Islet precursor cell (in vitro differentiated cells): ENCODE measurements at regions not wholly inside any gene's neighbourhood (a gene's known extent, or its start where the extent isn't known, plus 50 kb on each side); places are given as distances from the start of the nearest gene placed in this dataset.

Experiments used
- DNase-seq: peaks from one replicate; pipeline ENCODE4 v3.0.0-alpha.2; 2018

DNA sequence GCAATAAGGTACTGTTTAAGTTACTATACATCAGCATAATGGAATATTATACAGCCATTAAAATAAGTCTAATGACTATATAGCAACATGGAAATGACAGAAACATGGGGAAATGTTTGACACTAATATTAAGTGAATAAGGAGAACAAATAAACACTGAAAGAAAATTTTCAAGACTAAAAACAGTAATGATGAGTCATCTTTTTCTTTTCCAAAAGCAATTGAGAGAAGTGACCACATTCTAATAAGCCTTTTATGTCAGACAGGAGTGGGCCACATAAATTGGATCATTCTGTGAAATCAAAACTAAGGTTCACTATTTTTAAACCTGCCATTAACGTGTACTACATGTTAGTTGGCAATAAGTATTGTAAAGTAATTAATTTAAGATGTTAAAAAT, 187.5 kb downstream of the AHR start:
- no peak for DNase-seq

DNA sequence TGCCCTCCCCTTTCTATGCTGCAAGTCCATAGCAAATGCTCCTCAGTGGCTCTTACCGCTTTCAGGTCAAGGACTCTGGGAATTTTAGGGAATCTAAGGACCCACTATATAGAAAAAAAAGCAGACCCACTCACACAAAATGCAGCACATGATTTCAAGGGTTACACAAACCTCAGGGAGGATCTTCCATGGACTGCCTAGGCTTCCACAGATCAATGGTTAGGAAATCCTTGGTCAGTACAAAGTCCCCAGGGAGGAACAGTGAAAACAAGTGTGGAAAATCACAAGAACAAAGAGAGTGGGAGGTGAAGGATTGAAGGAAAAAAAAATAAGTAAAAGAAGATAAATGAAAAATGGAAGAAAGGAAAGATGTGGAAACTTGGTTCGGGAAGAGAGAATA, 188.4 kb downstream of the AHR start:
- DNase-seq: no peak

DNA sequence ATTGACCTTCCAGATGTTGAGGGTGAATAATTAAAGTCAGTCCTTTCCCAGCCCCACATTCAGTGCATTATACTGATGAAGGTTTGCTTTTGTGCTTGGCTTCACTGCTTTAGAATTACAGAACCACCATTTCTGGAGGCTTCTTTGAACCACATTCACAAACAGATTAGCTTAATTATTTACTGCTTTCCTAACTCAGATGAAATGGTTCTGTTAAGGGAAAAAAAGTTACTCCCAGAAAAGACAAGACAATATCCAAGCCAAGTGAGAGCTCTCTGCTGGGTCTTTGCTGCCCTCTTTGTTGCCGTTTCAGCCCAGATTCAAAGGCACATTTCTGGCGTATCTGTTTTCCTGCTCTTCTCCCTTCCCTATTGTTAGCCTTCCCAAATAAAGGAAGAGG, 188.9 kb downstream of the AHR start:
- no peak for DNase-seq

DNA sequence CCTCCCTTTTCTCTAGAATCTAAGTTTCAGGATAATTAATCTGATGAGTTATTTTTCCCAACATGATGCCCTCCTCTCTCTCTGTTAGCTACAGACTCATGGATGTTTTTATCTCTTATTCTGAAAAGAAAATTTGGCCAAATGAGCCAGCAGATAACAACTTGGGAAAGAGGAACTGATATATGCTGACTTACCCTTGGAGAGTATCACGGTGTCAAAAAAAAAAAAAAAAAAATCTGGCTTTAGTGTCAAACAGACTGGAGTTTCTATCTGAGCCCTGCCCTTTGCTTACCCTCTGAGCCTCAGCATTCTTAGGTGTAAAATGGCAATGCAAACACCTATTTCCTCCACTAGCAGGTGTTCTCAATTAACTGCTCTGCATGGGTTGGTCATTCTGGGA, 190.4 kb downstream of the AHR start:
- DNase-seq: no peak

DNA sequence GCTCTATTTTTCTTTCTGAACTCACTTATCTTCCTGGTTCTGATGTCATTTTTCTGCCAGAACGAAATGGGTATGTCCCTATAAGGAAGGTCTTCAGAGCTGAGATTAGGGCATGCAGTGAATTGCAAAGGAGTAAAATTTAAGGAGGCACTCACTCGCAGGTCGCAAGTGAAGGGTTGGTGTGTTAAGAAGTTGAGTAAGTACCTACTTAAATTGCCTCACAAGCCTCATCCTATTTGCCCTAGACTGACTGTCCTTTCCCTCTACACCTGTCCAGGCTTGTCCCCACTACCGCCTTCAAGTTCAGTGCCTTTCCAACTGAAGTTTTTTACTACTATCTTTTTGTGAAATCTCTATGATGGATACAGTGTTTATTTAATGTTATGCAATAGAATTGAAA, 191.5 kb downstream of the AHR start:
- DNase-seq: no peak

DNA sequence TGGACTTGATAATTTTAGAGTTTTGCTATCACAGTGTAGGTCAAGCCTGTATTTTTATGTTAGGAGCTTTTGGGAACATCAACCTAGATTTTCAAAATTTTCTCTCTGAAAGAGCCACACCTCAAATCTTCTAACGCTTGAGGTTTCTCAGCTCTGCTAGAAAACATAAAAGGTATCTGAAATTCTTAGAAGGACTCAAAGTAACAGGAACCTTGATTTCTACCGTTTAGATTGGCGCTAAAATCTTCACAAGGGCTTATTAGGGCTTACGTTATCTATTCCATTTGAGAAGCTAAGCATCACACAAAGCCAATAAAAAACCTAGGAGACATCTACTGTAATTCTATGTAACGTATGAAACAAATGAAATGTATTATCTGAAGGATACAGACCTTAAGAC, 192.4 kb downstream of the AHR start:
- no peak for DNase-seq

DNA sequence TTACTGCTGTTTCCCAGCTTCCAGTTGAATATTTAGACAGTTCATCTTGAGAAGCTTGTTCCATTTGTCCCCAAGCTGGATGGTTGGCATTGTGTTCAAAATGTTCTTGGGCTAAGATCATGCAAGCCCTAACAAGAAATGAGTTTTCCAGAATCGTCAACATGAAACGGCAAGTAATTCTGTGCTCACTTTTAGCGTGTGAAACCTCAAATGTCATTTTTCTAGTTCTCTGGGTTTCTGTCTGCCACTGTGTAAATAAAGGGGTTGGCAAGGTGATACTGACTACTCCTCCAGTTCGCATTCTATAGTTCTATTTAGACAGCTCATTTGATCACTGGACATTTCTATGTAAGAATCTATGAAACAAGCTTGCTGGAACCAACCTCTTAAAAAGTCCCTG, 194.0 kb downstream of the AHR start:
- DNase-seq: no peak

DNA sequence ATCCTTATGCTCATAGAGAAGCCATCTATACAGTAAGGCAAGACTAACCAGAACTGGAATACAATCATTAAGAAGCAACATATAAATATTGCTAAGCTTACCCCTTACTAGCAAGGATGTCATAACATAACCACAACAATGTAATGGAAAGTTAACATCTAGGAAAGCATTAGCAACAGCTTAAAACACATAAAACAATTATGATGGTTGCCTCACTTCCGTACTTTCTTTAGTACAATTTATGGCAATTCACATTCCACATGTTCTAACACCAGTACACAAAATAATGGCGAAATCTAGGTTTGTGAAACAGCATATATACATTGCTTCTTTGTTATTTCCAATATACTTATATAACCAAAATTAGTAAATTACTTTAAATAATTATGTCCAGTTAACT, 195.0 kb downstream of the AHR start:
- no peak for DNase-seq

DNA sequence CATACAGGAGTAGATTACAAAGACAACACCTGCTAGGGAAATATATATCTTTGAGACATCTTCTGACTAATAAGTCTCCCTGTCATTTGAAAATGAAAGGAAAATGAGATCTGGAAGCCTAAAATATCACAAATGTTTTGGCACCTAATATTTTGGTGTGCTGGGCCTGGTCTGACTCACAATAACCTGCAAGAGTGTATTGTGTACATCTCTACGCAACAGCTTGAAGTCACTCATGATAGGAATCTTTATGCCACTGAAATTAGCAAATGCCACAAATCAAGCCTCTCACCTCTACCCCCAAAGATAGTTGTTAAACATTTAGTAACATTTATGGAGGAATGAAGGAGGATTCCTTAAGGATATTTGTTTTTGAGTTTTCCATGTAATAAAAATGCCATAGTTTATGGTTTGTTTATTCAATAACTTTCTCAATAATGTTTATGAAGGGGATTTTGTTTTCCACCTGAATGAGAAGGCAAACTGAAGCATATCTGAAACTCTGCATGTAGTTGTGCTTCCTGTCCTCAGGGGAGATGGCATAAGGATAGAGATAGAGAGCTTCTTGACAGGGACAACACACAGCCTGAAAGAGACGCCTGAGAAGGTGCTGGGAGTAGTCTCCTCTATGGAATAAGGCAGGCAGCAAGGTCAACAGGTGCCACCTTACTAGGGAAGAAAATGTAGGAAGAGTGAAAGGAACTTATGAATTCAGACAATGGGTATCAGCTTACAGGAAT, 197.4 kb downstream of the AHR start:
- no peak for DNase-seq

DNA sequence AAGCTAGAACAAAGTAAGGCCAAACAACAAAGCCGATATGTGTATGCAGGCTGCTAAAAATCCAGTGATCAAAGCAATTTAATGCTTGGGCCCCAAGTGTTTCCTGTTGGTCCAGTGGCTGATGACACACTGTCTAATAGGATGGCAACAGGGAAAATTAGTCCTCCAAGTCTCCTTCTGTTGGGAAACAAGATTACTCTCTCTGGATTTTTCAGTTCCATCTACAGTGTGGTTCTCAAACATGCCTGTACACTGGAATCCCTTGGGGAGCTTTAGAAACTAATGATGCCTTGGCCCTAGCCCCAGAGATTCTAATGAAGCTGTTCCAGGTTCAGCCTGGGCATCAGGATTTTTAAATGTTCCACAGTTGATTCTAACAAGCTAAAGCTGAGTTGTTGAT, 198.7 kb downstream of the AHR start:
- DNase-seq: no peak

DNA sequence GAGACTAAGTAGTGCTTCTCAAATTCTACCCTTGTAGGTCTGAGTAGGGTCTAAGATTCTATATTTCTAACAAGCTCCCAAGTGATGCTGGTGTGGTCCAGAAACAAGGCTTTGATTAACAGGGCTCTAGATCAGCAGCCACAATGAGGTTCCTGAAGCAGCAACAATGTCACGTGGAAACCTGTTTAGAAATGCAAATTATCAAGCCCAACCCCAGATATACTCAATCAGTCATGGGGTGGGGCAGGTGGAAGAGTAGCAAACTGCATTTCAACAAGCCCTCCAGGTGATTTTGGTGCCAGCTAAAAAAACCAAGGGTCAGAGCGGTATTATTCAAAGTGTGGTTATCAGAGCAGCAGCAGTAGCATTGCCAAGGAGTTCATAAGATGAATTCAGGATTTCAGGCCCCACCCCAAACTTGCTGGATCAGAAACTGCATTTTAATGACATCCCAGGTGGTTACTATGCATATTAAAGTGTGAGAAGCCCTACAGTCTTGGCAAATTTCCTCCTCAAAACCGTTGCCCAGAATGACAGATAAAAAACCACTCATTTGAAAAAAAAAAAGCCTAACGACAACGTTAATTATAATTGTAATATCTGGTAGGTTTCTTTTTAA, 199.2 kb downstream of the AHR start:
- no peak for DNase-seq

DNA sequence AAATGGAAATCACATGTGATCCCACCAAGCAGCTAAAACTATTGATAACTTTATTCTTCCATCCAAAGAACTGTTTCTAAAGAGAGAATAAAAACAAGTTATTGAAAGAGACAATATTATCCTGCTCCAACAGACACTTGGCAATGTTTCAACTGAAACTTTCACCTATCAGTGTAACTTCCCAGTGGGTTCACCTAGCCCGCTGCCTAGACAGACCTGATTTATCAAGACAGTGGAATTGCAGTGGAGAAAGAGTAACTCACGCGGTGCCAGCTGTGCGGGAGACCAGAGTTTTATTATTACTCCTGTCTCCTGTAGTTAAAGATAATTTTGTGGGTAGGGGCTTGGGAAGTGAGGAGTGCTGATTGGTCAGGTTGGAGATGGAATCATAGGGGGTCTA, 199.8 kb downstream of the AHR start:
- DNase-seq: no peak

DNA sequence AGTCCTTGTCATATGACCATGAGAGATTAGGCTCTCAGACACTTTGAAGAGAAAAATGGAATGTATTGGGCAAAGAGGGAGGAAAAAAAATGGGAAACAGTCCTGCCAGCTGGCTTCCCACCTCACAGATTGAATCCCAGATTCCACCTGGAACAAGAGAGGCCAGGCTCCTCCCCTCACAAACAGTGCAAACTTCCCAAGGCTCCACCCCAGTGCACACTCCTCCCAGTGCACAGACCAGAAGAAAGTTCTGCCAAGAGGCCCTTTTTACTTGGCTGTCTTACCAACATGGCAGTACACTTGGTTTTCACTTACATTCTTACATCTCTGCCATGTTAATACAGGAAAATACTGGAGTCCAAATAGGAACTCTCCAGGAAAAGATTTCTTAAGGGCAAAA, 202.3 kb downstream of the AHR start:
- DNase-seq: no peak

DNA sequence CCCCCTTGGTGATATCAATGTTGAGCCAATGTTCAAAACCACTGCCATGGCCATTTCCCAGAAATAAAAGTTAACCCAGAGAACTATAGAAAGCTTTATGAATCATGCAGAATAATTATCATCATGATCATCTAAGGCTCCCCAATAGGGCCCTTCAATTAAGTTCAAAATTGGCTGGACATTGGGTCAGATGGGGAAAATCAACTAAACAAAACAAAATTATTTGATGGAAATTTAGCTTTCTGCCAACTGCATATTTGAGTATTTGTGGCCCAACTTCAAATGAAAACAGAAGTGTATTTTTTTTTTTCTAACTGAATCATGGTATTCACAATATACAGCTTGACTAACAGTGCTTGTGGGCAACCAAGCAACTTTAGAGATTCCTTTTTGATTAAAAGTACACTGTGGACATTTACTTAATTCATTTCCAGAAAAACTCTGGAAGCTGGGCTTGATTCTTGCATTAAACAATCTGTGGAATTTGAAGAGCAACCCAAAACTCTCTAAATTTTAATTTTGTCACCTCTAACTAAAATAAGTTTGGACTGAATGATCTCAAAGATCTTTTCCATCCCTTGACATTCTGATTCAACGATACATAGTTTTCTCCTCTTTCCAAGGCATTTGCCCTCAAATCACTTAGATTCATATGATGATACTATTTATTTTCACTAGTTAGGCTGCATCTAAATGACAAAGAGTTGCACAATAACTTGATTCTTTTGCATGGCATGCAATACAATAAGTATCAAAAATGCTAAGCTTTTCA, 203.2 kb downstream of the AHR start:
- DNase-seq: no peak

DNA sequence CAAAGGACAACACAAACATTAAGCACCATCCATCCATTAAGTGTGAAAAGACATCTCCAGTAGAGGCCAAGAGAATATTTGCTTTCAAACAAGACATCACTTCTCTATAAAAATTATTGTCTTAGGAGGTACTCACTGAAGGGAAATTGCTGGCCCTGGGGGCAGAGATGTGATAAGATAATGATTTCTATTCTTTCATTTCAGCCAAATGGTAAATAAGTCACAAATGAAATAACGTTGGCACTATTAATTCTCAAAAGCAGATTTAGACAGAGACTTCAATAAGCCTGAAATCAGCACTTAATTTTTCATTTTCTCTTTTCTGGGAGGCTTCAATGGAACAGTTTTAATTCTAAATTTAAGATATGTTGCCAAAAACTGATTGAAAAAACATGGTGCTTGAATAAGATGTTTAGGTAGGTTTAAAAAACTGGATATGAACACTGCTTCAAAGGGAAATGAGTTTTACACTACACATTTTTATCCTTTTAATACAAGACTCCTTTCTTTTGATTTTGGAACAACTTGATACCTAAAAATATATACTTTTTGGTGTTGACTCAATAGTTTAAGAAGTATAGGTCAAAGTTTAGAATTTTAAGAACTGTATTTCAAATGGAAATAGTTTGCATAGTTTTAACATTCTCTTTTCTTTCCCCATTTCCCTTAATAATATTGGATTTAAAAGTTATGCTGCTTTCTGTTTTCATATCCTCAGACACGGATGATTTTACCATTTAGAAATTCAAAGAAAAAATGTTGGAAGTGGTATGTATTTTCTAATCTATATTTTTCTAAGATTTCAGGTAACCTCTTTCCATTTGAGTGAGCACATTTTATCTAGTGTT, 204.0 kb downstream of the AHR start:
- DNase-seq: no peak

DNA sequence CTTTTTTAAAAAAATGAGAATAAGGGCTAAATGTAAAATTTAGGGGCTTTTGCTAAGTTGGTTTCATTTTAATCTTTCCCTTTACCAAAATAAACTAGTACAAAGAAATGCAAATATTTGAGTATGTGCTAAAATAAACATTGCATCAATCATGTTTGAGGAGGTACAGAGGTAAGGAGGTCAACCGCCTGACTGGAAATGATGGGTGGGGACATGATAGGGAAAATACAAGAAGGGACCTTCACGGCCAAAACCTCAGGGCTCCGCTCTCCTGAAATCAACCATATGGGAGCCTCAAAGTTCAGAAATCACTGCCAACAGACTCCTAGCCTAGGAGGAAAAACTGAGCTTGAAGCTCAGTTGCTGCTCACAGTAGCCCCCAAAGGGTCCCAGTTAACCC, 207.6 kb downstream of the AHR start:
- no peak for DNase-seq

DNA sequence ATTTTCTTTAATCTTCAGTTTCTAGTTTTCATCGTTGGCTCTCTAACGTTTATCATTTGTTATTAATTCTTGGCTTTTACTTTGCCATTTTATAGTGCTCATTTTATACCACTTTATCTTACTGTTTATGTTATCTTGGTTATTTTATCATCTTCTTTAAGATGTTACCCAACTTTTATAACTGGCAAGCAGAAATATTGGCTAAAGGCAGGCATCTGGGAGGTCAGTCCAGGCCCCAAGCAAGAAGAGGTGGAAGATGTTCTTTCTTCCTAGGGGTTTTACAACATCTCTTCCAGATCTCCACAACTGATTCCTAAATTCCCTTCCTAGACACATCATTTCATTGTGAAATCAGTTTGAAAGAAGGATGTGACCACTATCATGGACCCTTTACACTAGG, 208.1 kb downstream of the AHR start:
- no peak for DNase-seq

DNA sequence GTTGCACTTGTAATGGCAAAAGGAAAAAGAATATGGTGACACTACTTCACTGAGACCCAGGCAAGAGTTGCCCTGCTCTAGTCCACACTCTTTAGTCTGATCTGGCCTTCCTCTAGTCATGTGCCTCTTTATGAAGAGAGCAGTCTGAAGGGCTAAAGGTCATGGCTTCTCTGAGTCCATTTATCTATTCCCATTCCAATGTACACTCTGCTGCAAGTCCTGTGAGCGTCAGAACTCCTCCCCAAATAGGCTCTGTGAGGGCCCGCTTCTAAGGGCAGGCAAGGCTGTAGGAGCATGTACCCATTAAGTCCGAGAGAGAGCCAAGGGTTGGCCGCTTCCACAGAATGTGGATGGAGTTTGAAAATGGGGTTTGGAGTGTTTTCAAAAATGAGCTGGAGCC, 209.3 kb downstream of the AHR start:
- DNase-seq: no peak

DNA sequence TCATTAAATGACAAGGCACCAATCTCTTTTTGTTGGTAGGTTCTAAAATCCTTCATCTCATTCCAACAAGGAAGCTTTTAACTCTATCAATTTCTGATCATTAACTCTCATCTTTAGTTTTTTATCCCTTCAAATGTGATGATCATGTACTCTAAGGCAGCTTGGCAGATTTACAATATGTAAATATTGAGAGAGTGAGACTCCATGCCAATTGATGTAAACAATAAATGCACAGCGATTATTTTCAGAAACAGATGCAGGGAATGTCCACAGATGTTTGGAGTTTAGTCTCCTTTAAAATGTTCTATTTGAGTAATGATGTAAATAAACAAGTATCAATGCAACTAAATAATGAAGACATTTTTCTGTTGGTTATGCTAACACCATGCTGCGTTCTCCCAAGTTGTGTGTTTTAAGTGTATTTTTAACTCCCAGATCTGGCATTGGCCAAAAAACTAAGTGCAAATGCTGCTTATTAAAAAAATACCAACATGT, 213.8 kb downstream of the AHR start:
- no peak for DNase-seq

DNA sequence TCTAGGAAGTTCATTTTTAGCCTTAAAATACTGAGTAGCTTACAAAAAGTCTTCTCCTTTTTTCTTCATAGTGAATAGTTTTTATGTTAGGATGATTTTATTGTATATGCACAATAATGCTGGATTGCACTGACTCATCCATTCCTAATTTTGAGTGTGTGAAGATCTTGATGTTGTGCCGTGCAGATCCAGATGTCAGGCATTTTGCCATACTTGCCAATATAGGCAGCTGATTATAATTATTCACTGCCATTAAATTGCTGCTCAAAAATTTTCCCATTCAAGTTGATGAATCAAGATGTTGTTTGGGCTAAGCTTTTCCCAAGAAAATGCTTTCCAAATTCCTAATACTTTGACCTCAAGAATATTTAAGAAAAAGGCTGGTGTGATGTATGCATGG, 218.3 kb downstream of the AHR start:
- DNase-seq: no peak

DNA sequence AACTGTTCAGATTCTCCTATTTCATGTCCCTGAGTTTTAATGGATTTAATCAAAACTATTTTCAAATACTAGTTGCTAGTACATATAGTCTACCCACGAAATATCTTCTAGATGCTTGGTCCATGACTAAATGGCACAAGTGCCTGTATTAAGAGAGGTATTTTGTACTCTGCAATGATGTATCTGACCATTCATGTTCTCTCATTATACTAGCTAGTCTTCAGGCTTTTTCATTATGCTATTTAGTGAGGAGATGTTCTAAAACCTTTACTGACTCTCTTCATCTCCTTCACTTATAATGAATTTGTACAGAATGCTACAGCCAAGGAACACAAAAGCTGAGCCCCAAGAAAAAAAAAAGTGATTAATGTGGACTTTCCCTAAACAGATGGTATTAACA, 222.5 kb downstream of the AHR start:
- DNase-seq: no peak

DNA sequence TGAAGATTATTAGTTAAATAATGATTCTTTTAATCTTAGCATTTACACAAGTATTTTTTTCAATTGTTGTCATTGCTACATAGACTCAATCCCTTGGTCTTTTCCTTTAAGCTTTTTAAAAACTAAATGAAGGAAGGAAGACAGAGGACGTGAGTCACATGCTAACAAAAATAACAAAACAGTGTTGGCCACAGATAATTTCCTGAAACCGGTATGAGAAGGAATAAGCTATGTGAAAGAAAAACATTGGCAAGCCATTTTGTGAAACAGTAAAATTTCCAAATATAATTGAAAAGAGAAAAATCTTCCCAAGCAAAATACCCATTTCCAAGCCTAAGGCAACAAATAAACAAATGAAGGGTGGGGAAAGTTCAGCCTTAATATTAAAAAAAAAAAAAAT, 223.0 kb downstream of the AHR start:
- DNase-seq: no peak
